OCI-LY3 (cell line): ENCODE measurements at regions not wholly inside any gene's neighbourhood (a gene's known extent, or its start where the extent isn't known, plus 50 kb on each side); places are given as distances from the start of the nearest gene placed in this dataset.

Experiments
- H2AFZ ChIP-seq: fragments of 200-600, 300-600 bp; shearing (Covaris generic); 2 replicates; pipeline ENCODE4 v1.6.0; 2014; ENCODE audit warnings: antibody characterized with exemption, low read depth, low read length
- H3K27ac ChIP-seq: fragments of 200-600, 300-600 bp; sonication (generic); 2 replicates; pipeline ENCODE4 v1.5.1; 2014; ENCODE audit warnings: mild to moderate bottlenecking, low read length, moderate library complexity, mixed read lengths
- H3K27me3 ChIP-seq: fragments of 200-600, 300-600 bp; sonication (generic); 2 replicates; pipeline ENCODE4 v1.6.1; 2014; ENCODE audit warnings: low read depth, low read length, mixed read lengths
- H3K36me3 ChIP-seq: fragments of 200-600, 300-600 bp; sonication (generic); replicated peaks from 2 replicates; pipeline ENCODE3; 2014; ENCODE audit warnings: low read depth, low read length, mixed read lengths
- H3K4me1 ChIP-seq: fragments of 300-600, 200-600 bp; sonication (generic); 2 replicates; pipeline ENCODE4 v1.6.1; 2014; ENCODE audit warnings: low read length, mixed read lengths
- H3K4me2 ChIP-seq: fragments of 200-600, 300-600 bp; sonication (generic); 2 replicates; pipeline ENCODE4 v1.6.1; 2014; ENCODE audit warnings: low read length, mixed read lengths
- H3K4me3 ChIP-seq: fragments of 300-600, 200-600 bp; sonication (generic); 2 replicates; pipeline ENCODE4 v1.5.1; 2014; ENCODE audit warnings: antibody characterized with exemption, mild to moderate bottlenecking, low read length, moderate library complexity
- H3K79me2 ChIP-seq: fragments of 300-600, 200-600 bp; shearing (Covaris generic); 2 replicates; pipeline ENCODE4 v1.6.1; 2014; ENCODE audit warnings: mild to moderate bottlenecking, low read length, mixed read lengths
- H3K9ac ChIP-seq: fragments of 300-600, 200-600 bp; shearing (Covaris generic); 2 replicates; pipeline ENCODE4 v1.6.0; 2014; ENCODE audit warnings: mild to moderate bottlenecking, low read length, moderate library complexity
- H3K9me3 ChIP-seq: fragments of 200-600, 300-600 bp; shearing (Covaris generic); 2 replicates; pipeline ENCODE4 v1.6.1; 2014; ENCODE audit warnings: low read length, mixed read lengths; ENCODE audit not compliant: insufficient read depth
- H4K20me1 ChIP-seq: fragments of 200-600, 300-600 bp; sonication (generic); 2 replicates; pipeline ENCODE4 v1.6.1; 2016; ENCODE audit warnings: low read length, mixed read lengths; ENCODE audit not compliant: insufficient read depth
- EZH2phosphoT487 ChIP-seq: fragments of 200-600 bp; shearing (Covaris generic); IDR thresholded peaks from 2 replicates; pipeline ENCODE4 v1.6.1; 2018; ENCODE audit warnings: antibody characterized with exemption, mixed run types, low read depth
- TF ChIP-seq, protein P1 (sequence below): fragments of 200-600, 300-600 bp; sonication (generic); IDR thresholded peaks from 2 replicates; pipeline ENCODE4 v1.5.1; 2014; ENCODE audit warnings: antibody characterized with exemption, low read length, low read depth

DNA sequence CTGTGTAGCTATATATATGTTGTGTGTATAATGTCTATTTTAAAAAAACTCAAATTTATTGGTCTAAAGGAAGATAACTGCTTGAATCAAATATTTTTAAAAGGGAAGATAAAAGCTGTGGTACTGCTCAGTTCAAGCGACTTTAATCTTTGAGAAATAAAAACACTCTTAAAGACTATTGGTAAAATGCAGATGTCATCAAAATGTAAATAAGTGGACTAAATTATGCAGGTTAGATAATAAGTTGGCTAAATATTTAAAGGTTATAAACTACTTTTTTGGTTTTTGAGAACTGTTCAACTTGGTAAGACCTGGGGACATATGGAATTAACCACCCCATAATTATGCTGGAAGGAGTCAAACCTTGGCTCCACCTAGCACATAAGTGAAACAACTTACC is 144.7 kb upstream of the ITM2A start:
- Histone ChIP-seq H4K20me1 (no peaks in the 10 kb centered on the region), H3K9ac (no peak overlapping the region), H2AFZ (no peak overlapping the region), H3K4me3 (no peak overlapping the region), H3K36me3 (no peaks in the 10 kb centered on the region), H3K4me2 (no peak overlapping the region), H3K9me3 (no peaks in the 10 kb centered on the region), H3K27me3 (no peaks in the 10 kb centered on the region), H3K27ac (no peak overlapping the region), H3K4me1 (no peaks in the 10 kb centered on the region), H3K79me2 (no peaks in the 10 kb centered on the region)
- TF ChIP-seq, protein P1, sequence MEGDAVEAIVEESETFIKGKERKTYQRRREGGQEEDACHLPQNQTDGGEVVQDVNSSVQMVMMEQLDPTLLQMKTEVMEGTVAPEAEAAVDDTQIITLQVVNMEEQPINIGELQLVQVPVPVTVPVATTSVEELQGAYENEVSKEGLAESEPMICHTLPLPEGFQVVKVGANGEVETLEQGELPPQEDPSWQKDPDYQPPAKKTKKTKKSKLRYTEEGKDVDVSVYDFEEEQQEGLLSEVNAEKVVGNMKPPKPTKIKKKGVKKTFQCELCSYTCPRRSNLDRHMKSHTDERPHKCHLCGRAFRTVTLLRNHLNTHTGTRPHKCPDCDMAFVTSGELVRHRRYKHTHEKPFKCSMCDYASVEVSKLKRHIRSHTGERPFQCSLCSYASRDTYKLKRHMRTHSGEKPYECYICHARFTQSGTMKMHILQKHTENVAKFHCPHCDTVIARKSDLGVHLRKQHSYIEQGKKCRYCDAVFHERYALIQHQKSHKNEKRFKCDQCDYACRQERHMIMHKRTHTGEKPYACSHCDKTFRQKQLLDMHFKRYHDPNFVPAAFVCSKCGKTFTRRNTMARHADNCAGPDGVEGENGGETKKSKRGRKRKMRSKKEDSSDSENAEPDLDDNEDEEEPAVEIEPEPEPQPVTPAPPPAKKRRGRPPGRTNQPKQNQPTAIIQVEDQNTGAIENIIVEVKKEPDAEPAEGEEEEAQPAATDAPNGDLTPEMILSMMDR = no peak
- no peak for TF ChIP-seq EZH2phosphoT487

DNA sequence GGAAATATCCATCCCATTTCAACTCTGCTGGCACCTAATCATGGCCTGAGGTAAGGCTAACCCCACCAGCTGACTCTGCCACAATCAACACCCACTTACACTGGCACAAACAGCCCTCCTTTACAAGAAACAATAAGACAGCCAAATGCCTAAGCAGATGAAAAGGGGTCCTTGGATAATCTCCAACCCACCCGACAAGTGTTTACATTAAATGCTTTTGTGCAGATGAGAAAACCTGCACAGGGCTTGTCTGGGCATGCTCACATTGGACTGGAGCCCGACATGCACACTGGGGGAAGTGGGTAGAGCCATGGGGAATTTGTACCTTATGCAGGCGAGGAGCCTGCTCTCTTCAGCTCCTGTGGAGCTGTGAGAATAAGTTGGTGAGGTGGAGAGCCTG is 138.9 kb upstream of the ITM2A start:
- TF ChIP-seq, protein P1 = no peak
- TF ChIP-seq EZH2phosphoT487 = no peak
- Histone ChIP-seq H4K20me1 (no peaks in the 10 kb centered on the region), H3K4me3 (no peak overlapping the region), H3K27ac (no peak overlapping the region), H3K4me2 (no peak overlapping the region), H3K79me2 (no peaks in the 10 kb centered on the region), H3K4me1 (no peaks in the 10 kb centered on the region), H3K9me3 (no peaks in the 10 kb centered on the region), H3K27me3 (no peaks in the 10 kb centered on the region), H3K36me3 (no peaks in the 10 kb centered on the region), H3K9ac (no peak overlapping the region), H2AFZ (no peak overlapping the region)

DNA sequence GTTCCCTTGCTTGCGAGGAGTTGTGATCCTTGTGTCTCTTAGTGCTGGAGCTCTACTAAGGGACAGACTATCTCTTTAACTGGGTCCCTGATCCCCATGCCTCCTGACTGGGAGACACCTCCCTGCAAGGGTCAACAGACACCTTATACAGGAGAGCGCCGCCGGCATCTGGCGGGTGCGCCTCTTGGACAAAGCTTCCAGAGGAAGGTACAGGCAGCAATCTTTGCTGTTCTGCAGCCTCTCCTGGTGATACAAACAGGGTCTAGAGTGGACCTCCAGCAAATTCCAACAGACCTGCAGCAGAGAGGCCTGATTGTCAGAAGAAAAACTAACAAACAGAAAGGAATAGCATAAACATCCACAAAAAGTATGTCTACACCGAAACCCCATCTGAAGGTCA is 115.6 kb upstream of the ITM2A start:
- Histone ChIP-seq H3K79me2 (no peaks in the 10 kb centered on the region), H3K4me1 (peaks cover 22% of the 10 kb centered on the region), H3K27me3 (no peaks in the 10 kb centered on the region), H2AFZ (no peak overlapping the region), H3K4me2 (no peak overlapping the region), H3K27ac (no peak overlapping the region), H3K9me3 (no peaks in the 10 kb centered on the region), H3K4me3 (no peak overlapping the region), H3K36me3 (no peaks in the 10 kb centered on the region), H3K9ac (no peak overlapping the region), H4K20me1 (no peaks in the 10 kb centered on the region)
- no peak for TF ChIP-seq EZH2phosphoT487
- TF ChIP-seq, protein P1 = no peak

DNA sequence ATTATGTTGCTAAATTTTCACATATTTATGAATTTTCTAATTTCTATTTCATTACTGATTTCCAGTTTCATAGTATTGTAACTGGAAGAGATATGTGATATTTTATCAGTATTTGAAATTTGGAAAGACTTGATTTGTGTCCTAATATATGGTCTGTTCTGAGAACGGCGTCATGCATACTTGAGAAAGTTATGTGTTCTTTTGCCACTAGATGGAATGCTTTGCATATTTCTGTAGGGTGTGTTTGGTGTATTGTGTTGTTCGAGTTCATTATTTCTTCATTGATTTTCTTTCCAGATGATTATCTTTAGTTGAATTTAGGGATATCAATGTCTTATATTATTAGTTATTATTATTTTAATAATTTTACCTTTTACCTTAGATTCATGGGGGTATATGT is 110.6 kb upstream of the ITM2A start:
- H3K36me3 ChIP-seq = no peaks in the 10 kb centered on the region
- H3K4me2 ChIP-seq = no peak overlapping the region
- H4K20me1 ChIP-seq = no peaks in the 10 kb centered on the region
- no peak overlapping the region for H2AFZ ChIP-seq
- peaks cover 22% of the 10 kb centered on the region for H3K4me1 ChIP-seq
- H3K27ac ChIP-seq = no peak overlapping the region
- no peaks in the 10 kb centered on the region for H3K27me3 ChIP-seq
- no peak overlapping the region for H3K9ac ChIP-seq
- H3K4me3 ChIP-seq = no peak overlapping the region
- H3K79me2 ChIP-seq = no peaks in the 10 kb centered on the region
- no peak for TF ChIP-seq EZH2phosphoT487
- TF ChIP-seq, protein P1 = no peak
- H3K9me3 ChIP-seq = no peaks in the 10 kb centered on the region
